ENCODE measurements at regions not wholly inside any gene's neighbourhood (a gene's known extent, or its start where the extent isn't known, plus 50 kb on each side); places are given as distances from the start of the nearest gene placed in this dataset.

DNA sequence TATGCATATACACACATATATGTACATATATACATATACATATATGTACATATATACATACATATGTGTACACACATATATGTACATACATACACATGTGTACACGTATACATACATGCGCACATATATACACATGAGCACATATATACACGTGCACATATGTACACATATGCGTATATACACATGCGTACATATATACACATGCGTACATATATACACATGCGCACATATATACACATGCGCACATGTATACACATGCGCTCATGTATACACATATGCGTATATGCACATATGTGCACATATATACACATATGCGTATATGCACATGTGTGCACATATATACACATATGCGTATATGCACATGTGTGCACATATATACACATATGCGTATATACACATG, 353.0 kb downstream of the EDEM1 start (continued):
- TF ChIP-seq, protein P1, sequence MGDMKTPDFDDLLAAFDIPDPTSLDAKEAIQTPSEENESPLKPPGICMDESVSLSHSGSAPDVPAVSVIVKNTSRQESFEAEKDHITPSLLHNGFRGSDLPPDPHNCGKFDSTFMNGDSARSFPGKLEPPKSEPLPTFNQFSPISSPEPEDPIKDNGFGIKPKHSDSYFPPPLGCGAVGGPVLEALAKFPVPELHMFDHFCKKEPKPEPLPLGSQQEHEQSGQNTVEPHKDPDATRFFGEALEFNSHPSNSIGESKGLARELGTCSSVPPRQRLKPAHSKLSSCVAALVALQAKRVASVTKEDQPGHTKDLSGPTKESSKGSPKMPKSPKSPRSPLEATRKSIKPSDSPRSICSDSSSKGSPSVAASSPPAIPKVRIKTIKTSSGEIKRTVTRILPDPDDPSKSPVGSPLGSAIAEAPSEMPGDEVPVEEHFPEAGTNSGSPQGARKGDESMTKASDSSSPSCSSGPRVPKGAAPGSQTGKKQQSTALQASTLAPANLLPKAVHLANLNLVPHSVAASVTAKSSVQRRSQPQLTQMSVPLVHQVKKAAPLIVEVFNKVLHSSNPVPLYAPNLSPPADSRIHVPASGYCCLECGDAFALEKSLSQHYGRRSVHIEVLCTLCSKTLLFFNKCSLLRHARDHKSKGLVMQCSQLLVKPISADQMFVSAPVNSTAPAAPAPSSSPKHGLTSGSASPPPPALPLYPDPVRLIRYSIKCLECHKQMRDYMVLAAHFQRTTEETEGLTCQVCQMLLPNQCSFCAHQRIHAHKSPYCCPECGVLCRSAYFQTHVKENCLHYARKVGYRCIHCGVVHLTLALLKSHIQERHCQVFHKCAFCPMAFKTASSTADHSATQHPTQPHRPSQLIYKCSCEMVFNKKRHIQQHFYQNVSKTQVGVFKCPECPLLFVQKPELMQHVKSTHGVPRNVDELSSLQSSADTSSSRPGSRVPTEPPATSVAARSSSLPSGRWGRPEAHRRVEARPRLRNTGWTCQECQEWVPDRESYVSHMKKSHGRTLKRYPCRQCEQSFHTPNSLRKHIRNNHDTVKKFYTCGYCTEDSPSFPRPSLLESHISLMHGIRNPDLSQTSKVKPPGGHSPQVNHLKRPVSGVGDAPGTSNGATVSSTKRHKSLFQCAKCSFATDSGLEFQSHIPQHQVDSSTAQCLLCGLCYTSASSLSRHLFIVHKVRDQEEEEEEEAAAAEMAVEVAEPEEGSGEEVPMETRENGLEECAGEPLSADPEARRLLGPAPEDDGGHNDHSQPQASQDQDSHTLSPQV (IDR thresholded peaks at IDR 0.05): no peak
- TF ChIP-seq U2AF2 (optimal IDR thresholded peaks at IDR 0.05; ENCODE audit: low read depth, low read length) (no peak), CREBBP (IDR thresholded peaks at IDR 0.05; ENCODE audit: low read depth, low read length) (no peak), MAFF (IDR thresholded peaks at IDR 0.05; ENCODE audit: low read length) (no peak), MYBL2 (IDR thresholded peaks at IDR 0.05; ENCODE audit: low read depth) (no peak), MYBL2 (CRISPR knock-in tag; IDR thresholded peaks at IDR 0.05; ENCODE audit: borderline replicate concordance) (no peak), ZNF324 (CRISPR knock-in tag; IDR thresholded peaks at IDR 0.05) (no peak), HLTF (IDR thresholded peaks at IDR 0.05) (no peak)
- TF ChIP-seq, protein P2, sequence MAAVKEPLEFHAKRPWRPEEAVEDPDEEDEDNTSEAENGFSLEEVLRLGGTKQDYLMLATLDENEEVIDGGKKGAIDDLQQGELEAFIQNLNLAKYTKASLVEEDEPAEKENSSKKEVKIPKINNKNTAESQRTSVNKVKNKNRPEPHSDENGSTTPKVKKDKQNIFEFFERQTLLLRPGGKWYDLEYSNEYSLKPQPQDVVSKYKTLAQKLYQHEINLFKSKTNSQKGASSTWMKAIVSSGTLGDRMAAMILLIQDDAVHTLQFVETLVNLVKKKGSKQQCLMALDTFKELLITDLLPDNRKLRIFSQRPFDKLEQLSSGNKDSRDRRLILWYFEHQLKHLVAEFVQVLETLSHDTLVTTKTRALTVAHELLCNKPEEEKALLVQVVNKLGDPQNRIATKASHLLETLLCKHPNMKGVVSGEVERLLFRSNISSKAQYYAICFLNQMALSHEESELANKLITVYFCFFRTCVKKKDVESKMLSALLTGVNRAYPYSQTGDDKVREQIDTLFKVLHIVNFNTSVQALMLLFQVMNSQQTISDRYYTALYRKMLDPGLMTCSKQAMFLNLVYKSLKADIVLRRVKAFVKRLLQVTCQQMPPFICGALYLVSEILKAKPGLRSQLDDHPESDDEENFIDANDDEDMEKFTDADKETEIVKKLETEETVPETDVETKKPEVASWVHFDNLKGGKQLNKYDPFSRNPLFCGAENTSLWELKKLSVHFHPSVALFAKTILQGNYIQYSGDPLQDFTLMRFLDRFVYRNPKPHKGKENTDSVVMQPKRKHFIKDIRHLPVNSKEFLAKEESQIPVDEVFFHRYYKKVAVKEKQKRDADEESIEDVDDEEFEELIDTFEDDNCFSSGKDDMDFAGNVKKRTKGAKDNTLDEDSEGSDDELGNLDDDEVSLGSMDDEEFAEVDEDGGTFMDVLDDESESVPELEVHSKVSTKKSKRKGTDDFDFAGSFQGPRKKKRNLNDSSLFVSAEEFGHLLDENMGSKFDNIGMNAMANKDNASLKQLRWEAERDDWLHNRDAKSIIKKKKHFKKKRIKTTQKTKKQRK (IDR thresholded peaks at IDR 0.05; ENCODE audit: borderline replicate concordance, low read depth, low read length): no peak
- TF ChIP-seq, protein P3, sequence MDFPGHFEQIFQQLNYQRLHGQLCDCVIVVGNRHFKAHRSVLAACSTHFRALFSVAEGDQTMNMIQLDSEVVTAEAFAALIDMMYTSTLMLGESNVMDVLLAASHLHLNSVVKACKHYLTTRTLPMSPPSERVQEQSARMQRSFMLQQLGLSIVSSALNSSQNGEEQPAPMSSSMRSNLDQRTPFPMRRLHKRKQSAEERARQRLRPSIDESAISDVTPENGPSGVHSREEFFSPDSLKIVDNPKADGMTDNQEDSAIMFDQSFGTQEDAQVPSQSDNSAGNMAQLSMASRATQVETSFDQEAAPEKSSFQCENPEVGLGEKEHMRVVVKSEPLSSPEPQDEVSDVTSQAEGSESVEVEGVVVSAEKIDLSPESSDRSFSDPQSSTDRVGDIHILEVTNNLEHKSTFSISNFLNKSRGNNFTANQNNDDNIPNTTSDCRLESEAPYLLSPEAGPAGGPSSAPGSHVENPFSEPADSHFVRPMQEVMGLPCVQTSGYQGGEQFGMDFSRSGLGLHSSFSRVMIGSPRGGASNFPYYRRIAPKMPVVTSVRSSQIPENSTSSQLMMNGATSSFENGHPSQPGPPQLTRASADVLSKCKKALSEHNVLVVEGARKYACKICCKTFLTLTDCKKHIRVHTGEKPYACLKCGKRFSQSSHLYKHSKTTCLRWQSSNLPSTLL (IDR thresholded peaks at IDR 0.05): no peak
